ENCODE measurements at regions not wholly inside any gene's neighbourhood (a gene's known extent, or its start where the extent isn't known, plus 50 kb on each side); places are given as distances from the start of the nearest gene placed in this dataset.

DNA sequence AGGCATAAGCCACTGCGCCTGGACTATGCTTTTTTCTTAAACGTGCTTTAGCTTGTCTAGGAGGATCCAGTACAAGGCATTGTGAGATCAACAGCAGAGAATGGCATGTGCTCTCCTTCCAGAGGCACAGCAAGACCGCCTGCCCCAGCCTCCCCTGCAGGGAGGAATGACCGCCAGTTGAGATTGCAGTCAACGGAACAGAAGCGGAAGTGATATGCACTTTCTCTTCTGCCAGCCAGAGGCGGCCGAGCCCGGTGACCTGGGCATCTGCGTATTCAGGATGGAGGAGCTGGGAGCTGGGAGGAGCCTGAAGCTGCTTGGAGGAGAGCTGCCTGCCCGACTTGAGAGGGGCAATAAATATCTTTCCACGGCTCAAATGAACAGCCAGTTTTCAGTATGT, 243.0 kb downstream of the CTTN start:
- FAIRE-seq (no peak), DNase-seq (ENCODE audit: low spot score in 2 of 2) (no peak)

GRCh38 chr11:70642266-70642665, 243.9 kb downstream of the CTTN start:
- DNase-seq (ENCODE audit: low spot score in 2 of 2) (no peak), FAIRE-seq (no peak)

DNA sequence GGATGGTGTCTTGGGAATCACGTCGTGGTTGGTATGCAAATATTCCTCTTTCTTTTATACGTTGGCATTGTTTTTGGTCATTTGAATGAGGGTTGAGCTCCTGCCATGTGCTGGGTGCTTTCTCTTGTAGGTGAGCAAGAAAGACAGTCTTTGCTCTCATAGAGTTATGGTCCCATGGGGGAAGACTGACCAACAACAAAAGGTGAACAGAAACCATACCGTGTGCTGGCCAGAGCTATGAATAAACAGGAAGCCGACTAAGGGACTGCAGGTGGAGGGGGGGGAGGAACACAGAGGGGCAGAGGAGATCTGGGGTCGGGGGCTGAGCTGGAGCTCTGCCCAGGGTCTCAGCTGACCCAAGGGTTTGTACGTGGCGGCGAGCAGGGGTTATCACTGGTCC, 245.3 kb downstream of the CTTN start:
- DNase-seq (ENCODE audit: low spot score in 2 of 2) (no peak), FAIRE-seq (no peak)

DNA sequence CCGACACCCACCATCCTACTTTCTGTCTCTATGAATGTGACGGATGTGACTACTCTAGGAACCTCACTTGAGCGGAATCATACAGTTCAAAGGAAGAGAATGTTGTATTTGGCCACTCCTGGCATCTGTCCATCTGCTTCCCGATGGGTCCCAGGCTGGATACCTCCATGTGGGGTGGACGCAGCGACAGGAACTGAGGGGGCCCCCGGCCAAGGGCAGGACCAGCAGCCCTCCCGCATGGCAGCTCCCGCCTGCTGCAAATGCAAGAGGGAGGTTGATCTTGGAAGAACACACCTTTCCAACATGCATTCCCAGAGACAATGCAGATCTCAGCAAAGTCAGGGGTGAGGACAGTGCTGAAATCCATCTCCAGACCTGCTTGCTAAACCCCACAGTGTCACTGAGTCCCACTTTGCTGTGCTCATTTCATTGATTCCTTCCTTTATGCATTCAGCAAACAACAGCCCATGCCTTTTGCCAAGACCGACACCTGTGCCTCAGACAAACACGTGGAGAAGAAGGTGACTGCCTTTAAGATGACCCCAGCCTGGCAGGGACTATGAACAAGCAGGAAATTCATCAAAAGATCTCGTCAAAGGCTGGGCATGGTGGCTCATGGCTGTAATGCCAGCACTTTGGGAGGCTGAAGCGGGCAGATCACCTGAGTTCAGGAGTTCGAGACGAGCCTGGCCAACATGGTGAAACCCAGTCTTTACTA, 246.2 kb downstream of the CTTN start:
- DNase-seq (ENCODE audit: low spot score in 2 of 2) (no peak), FAIRE-seq (no peak)

- DNase-seq (ENCODE audit: low spot score in 2 of 2) (no peak), FAIRE-seq (no peak)
Measured at GRCh38 chr11:70645537-70645936, 247.2 kb downstream of the CTTN start.

DNA sequence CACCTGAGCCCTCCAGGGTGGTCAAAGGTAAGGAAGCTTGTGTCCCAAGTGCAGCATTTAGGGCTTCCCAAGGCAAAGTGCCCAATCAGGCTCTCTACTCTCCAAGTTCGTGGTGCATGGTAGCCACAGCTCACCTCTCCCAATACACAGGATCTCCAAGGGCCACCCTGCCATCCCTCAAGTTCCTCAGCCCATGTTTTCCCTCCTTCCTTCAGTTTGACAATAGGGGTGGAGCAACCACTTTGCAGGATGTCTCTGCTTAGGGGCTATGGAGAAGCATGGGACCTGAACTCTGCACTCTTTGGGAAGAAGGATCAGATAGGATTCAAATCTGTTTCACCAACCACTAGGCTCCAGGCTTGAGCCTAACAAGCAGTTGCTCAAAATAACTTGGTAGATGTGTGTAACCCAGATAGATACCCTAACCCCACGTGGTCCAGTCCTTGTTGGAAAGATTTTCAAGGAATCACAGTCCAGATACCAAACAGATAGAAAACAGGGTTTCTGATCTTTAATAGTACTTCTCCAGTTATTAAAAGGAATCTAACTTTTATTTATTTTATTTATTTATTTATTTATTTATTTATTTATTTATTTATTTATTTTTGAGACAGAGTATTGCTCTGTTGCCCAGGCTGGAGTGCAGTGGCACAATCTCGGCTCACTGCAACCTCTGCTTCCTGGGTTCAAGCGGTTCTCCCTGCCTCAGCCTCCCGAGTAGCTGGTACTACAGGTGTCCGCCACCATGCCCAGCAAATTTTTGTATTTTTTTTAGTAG, 248.1 kb downstream of the CTTN start:
- DNase-seq (ENCODE audit: low spot score in 2 of 2): no peak
- no peak for FAIRE-seq

GRCh38 chr11:70647188-70648166, 249.1 kb downstream of the CTTN start:
- DNase-seq (ENCODE audit: low spot score in 2 of 2) (no peak), FAIRE-seq (no peak)

DNA sequence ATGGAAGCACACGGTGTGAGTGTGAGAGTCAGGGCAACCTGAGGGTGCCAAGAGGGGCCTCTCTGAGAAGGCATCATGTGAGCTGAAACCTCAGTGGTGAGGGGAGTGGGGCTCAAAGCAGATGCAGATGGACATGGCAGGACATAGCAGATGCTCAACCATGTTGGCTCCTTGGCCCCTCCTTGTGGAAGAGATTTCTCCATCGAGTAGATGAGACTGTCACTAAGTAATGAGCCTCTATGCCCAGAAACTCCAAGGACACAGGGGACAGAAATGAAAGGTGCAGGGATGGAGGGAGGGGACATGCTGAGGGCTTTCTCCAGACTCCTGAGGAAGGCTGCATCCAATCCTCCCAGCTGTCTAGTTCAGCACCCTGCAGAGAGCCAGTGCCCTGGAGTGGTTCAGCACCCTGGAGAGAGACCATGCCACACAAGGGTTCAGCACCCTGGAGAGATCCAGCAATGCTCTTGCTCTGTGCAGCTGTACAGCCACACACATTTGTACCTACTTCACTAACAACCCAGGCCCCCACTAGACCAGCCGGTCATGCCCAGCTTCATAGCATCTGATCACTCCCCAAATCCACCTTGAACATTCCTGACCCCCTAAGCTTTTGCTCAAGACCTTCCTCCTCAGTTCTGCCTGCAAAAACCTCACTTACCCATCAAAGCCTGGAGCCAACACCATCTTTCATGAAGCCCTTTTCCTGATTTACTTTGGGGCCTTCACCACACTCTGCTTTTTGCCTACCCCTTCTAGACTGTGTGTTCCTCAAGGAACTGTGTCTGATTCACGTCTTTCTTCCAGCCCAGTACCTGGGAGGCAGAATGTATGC, 252.0 kb downstream of the CTTN start:
- DNase-seq (ENCODE audit: low spot score in 2 of 2): peak; percentile 62 to 65
- no peak for FAIRE-seq

DNA sequence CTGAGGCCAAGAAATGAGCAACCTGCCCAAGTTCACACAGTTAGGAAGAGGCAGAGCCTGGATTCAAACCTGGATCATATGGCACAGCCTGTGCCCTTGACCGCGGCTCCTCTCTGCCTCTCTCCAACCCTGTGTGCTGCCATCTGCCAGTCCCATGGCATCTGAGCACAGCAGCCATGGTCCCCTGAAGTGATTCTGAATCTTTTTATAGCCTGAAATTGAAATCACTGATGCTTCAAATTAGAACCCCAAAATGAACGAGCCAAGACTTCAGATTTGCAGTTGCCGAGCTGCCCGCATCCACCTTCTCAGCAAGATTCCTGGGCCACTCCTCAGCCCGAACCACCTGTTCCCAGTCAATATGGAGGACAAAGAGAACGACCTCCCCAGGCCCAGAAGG, 252.7 kb downstream of the CTTN start:
- no peak for DNase-seq (ENCODE audit: low spot score in 2 of 2)
- no peak for FAIRE-seq

- no peak for FAIRE-seq
- no peak for DNase-seq (ENCODE audit: low spot score in 2 of 2)
Measured at GRCh38 chr11:70654016-70654415, 255.7 kb downstream of the CTTN start.

DNA sequence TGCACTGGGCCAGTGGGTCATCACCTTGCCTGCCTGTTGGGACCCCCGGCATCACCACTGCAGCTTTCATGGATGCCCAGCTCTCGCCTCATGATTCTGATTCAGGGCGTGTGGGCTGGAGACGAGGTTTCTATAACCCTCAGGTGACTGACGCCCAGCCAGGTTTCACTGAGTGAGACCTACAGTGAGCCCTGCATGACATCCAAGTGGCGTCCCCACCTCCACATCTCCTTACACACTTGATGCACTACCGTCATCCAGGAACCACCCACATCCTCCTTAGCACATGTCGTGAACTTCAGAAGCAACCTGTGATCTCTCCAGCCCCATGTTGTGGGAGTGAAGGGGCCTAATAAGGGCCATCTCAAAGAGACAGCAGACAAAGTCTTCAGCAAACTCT, 257.5 kb downstream of the CTTN start:
- DNase-seq (ENCODE audit: low spot score in 2 of 2): no peak
- FAIRE-seq: no peak

DNA sequence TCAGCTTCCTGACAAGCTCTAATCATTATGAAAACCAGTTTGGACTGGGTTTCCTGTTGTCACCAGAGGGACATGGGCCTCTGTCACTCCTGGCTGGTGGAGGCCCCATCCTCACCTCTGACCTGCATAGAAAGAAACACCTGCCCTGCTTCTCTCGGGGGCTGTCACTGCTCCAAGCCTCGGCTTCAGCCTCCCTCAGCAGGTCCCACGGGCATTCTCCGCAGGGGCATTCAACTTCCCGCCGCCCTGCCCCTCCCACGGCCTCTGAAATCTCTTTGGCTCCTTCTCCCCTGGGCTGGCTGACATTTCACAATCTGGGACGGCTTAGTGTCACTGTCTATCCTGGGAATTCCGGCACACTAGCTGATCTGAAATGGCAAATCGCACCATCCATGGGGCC, 257.9 kb downstream of the CTTN start:
- DNase-seq (ENCODE audit: low spot score in 2 of 2) (no peak), FAIRE-seq (no peak)

DNA sequence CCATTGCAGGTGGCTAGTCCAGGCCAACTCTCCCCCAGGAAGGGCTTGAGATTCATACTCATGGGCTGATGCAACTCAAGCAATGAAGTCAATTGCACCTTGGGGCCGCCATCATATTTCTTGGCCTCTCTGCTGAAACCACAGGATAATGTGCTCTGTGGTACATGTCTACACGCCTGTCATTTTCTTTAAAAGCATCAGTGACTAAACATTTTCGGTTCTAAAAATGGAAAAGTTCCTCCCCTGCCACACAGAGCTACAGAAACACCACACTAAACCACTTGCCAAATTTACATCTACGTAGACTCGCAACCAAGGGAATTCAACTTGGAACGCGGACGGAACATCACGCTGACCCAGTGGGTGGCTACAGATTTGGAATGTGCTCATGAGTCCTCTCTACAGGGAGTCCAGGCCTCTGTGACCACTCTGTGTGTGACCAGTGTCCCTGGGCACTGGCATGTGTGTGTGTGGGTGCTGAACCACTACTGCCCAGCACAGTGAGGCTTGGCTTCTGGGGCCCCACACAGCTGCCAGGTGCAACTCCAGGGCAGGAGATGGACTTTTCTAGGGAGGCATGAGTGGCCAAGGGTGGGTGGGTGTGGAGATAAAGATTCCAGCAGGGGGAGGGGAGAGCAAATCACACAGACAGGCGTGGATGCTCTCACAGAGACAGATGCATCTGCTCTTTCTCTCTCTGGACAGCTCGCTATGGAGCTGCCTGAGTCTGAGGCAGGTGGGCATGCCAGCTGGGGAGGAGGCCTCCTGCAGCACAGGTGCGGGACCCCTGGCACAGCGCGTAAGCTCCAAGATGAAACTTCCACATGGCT, 261.9 kb downstream of the CTTN start:
- DNase-seq (ENCODE audit: low spot score in 2 of 2) (no peak), FAIRE-seq (no peak)

DNA sequence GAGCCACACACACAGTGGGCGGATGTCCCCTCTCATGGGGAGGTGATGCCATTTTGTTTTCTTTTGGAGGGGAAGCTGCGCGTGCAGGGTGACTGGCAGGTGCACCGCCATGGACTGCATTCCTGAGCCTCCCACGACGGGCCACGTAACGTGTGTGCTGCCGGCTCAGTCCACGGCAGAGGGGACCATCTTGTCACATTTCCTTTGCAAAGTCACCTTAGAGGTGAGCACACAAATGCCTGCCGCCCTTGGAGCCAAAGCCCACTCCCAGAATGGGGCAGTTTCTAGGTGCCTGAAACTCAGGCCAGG, 262.5 kb downstream of the CTTN start:
- FAIRE-seq: no peak
- DNase-seq (ENCODE audit: low spot score in 2 of 2): no peak

GRCh38 chr11:70661761-70662501, 263.6 kb downstream of the CTTN start:
- DNase-seq (ENCODE audit: low spot score in 2 of 2): peak; percentile 47 to 76
- FAIRE-seq: no peak

DNA sequence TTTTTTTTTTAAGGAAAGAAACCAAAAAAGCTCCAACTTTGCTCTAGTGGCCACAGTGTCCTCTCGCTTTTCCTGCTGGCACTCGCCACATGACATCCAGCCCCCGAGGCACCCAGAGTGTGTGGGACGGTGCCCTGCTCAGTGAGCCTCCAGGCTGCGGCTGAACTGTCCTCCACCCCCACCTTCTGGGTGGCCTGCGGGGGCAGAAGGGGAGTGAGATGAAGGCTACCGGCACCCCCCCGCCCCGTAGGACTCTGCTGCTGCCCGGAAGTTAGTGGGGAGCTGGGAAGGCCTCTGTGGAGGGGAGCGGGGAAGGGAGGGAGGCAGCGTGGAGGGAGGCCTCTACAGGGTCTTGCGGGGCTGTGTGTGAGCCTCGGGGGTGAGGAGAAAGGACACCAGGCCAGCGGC, 264.4 kb downstream of the CTTN start:
- no peak for DNase-seq (ENCODE audit: low spot score in 2 of 2)
- FAIRE-seq: no peak

DNA sequence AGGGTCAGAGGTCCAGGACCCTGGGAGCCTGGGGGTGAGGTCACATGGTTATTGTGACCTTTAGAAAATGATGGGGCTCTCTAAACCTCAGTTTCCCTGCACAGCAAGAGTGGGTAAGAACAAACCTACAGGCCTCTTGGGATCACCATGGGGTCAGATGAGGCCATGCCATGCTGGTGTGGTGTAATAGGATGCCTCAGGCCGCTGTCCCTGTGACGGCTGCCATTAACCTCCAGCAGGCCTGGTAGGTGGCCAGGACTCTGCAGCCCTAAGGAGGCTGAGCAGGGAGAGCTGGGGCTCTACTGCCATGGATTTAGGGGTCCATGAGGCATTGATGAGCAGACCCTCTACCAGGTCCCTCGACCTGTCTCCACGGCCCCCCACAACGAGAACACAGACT, 265.5 kb downstream of the CTTN start:
- DNase-seq (ENCODE audit: low spot score in 2 of 2) (no peak), FAIRE-seq (no peak)

- DNase-seq (ENCODE audit: low spot score in 2 of 2) (no peak), FAIRE-seq (no peak)
Measured at GRCh38 chr11:70666311-70666710, 268.0 kb downstream of the CTTN start.

DNA sequence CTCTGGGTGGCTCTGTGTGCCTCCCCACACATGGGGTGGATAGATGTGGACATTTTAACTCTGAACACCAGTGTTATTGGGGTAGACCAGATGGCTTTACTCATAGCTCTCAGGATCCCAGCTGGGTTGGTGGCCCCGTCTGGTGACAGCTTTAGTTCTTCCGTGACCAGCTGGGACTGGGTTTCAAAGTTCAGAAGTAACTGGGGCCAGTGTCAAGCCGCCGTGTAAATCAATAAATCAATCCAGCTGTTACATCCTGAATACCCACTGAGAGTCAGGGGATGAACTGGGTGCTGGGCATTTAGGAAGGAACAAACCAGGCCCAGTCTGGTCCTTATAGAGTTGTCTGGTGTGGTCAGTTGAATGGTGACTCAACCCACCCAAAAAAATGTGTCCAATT, 269.4 kb downstream of the CTTN start:
- FAIRE-seq: no peak

More for the DNA sequence above, 269.4 kb downstream of the CTTN start:
- DNase-seq (ENCODE audit: low spot score in 2 of 2): no peak
